ENCODE measurements at regions not wholly inside any gene's neighbourhood (a gene's known extent, or its start where the extent isn't known, plus 50 kb on each side); places are given as distances from the start of the nearest gene placed in this dataset.

GRCh38 chr10:118912961-118913600 lies 116.4 kb upstream of the NANOS1 start:
- WGBS, 2 donors: 58 to 68% methylated on average over 4 of the region's 4 CpGs

GRCh38 chr10:118913825-118914224 lies 115.7 kb upstream of the NANOS1 start:
- DNase-seq (no peak), ATAC-seq (no peak)
- TF ChIP-seq CTCF (IDR thresholded peaks at IDR 0.05) (no peak), POLR2A (IDR thresholded peaks at IDR 0.05) (no peak)
- H3K4me3 ChIP-seq: no peak overlapping the region
- peaks cover 7% of the 10 kb centered on the region for H3K4me1 ChIP-seq
- WGBS, 2 donors: 43 to 48% methylated on average over 4 of the region's 4 CpGs
- intact Hi-C loops (cut with DNase I): no loop called here
- H3K9me3 ChIP-seq: no peaks in the 10 kb centered on the region
- H3K27ac ChIP-seq: no peak overlapping the region
- H3K27me3 ChIP-seq: no peaks in the 10 kb centered on the region
- no peaks in the 10 kb centered on the region for H3K36me3 ChIP-seq (replicated peaks in 1 of 2; ENCODE audit: insufficient read depth in 1 of 2, low read depth in 2 of 2)

More at GRCh38 chr10:118912961-118913600, 116.4 kb upstream of the NANOS1 start:
- H3K27me3 ChIP-seq: no peaks in the 10 kb centered on the region
- intact Hi-C loops (cut with DNase I): no loop called here
- TF ChIP-seq POLR2A (IDR thresholded peaks at IDR 0.05): no peak
- TF ChIP-seq CTCF (IDR thresholded peaks at IDR 0.05): no peak
- H3K9me3 ChIP-seq: no peaks in the 10 kb centered on the region
- ATAC-seq (peak; percentile 38), DNase-seq (no peak)
- H3K27ac ChIP-seq: no peak overlapping the region
- H3K4me1 ChIP-seq: peaks cover 7% of the 10 kb centered on the region
- H3K36me3 ChIP-seq (replicated peaks in 1 of 2; ENCODE audit: insufficient read depth in 1 of 2, low read depth in 2 of 2): no peaks in the 10 kb centered on the region
- no peak overlapping the region for H3K4me3 ChIP-seq

- Histone ChIP-seq H3K9me3 (no peaks in the 10 kb centered on the region), H3K27me3 (no peaks in the 10 kb centered on the region), H3K36me3 (replicated peaks in 1 of 2; ENCODE audit: insufficient read depth in 1 of 2, low read depth in 2 of 2) (no peaks in the 10 kb centered on the region), H3K4me1 (peaks cover 7% of the 10 kb centered on the region), H3K27ac (no peak overlapping the region), H3K4me3 (no peak overlapping the region)
- 68 to 69% methylated on average over 4 of the region's 4 CpGs for WGBS, 2 donors
- DNase-seq: no peak
- intact Hi-C loops (cut with DNase I): no loop called here
- no peak for ATAC-seq
- TF ChIP-seq POLR2A (IDR thresholded peaks at IDR 0.05) (no peak), CTCF (IDR thresholded peaks at IDR 0.05) (no peak)
These were observed 114.9 kb upstream of the NANOS1 start for GRCh38 chr10:118914629-118915028.

GRCh38 chr10:118915161-118915560 lies 114.4 kb upstream of the NANOS1 start:
- Histone ChIP-seq H3K4me3 (no peak overlapping the region), H3K27ac (no peak overlapping the region), H3K36me3 (replicated peaks in 1 of 2; ENCODE audit: insufficient read depth in 1 of 2, low read depth in 2 of 2) (no peaks in the 10 kb centered on the region), H3K4me1 (peaks cover 7% of the 10 kb centered on the region), H3K9me3 (no peaks in the 10 kb centered on the region), H3K27me3 (no peaks in the 10 kb centered on the region)
- ATAC-seq (no peak), DNase-seq (no peak)
- intact Hi-C loops (cut with DNase I): no loop called here
- TF ChIP-seq POLR2A (IDR thresholded peaks at IDR 0.05) (no peak), CTCF (IDR thresholded peaks at IDR 0.05) (no peak)
- WGBS, 2 donors: 68 to 75% methylated on average over 7 to 8 of the region's 8 CpGs

- H3K4me3 ChIP-seq: no peak overlapping the region
- 89 to 91% methylated on average over 6 of the region's 6 CpGs for WGBS, 2 donors
- intact Hi-C loops (cut with DNase I): no loop called here
- TF ChIP-seq POLR2A (IDR thresholded peaks at IDR 0.05) (no peak), CTCF (IDR thresholded peaks at IDR 0.05) (no peak)
- H3K9me3 ChIP-seq: no peaks in the 10 kb centered on the region
- no peaks in the 10 kb centered on the region for H3K27me3 ChIP-seq
- no peak for DNase-seq
- H3K4me1 ChIP-seq: peaks cover 7% of the 10 kb centered on the region
- no peaks in the 10 kb centered on the region for H3K36me3 ChIP-seq (replicated peaks in 1 of 2; ENCODE audit: insufficient read depth in 1 of 2, low read depth in 2 of 2)
- no peak for ATAC-seq
- no peak overlapping the region for H3K27ac ChIP-seq
These were observed 112.7 kb upstream of the NANOS1 start for GRCh38 chr10:118916777-118917176.
